ENCODE measurements at regions not wholly inside any gene's neighbourhood (a gene's known extent, or its start where the extent isn't known, plus 50 kb on each side); places are given as distances from the start of the nearest gene placed in this dataset.

GRCh38 chr18:39460136-39460535, 1894.5 kb upstream of the CELF4 start:
- TF ChIP-seq, protein P1, sequence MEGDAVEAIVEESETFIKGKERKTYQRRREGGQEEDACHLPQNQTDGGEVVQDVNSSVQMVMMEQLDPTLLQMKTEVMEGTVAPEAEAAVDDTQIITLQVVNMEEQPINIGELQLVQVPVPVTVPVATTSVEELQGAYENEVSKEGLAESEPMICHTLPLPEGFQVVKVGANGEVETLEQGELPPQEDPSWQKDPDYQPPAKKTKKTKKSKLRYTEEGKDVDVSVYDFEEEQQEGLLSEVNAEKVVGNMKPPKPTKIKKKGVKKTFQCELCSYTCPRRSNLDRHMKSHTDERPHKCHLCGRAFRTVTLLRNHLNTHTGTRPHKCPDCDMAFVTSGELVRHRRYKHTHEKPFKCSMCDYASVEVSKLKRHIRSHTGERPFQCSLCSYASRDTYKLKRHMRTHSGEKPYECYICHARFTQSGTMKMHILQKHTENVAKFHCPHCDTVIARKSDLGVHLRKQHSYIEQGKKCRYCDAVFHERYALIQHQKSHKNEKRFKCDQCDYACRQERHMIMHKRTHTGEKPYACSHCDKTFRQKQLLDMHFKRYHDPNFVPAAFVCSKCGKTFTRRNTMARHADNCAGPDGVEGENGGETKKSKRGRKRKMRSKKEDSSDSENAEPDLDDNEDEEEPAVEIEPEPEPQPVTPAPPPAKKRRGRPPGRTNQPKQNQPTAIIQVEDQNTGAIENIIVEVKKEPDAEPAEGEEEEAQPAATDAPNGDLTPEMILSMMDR (IDR thresholded peaks at IDR 0.05), result no peak
- no peak for TF ChIP-seq POLR2A (IDR thresholded peaks at IDR 0.05)
